ENCODE measurements at regions not wholly inside any gene's neighbourhood (a gene's known extent, or its start where the extent isn't known, plus 50 kb on each side); places are given as distances from the start of the nearest gene placed in this dataset.

DNA sequence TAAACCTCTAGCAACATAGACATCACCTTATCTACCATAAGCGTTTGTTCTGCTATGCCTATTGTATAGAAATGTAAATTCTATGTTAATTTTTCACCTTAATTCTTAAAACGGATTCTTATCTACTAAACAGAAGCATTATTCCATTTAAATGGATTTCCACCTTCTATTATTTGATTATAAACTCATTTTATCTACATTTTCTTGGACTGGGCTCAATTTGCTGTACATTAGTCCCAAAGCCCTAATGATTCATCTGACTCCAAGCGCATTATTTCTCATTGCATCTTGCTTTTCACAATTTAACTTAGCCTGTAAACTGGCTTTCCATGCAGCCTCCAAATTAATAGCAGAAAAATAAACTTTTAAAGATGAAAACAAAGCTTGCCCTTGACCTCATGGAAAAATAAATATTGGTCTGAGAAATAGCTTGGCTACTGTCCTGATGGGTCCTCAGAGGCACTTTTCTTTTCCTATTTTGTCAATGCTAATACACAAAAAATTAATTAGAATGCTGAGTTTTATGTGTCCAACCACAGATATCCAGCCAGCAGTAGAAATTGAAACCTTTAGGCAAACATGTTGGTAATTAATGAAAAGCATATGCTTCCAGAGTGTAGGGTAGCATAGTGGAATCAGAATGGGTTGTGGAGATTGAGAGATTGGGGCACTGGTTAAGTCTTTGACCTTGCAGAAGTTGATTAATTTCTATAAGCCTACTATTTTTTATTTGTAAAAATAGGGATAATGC is 81.4 kb upstream of the CFAP20DC start:
- ATAC-seq = no peak
- TF ChIP-seq, protein P1, sequence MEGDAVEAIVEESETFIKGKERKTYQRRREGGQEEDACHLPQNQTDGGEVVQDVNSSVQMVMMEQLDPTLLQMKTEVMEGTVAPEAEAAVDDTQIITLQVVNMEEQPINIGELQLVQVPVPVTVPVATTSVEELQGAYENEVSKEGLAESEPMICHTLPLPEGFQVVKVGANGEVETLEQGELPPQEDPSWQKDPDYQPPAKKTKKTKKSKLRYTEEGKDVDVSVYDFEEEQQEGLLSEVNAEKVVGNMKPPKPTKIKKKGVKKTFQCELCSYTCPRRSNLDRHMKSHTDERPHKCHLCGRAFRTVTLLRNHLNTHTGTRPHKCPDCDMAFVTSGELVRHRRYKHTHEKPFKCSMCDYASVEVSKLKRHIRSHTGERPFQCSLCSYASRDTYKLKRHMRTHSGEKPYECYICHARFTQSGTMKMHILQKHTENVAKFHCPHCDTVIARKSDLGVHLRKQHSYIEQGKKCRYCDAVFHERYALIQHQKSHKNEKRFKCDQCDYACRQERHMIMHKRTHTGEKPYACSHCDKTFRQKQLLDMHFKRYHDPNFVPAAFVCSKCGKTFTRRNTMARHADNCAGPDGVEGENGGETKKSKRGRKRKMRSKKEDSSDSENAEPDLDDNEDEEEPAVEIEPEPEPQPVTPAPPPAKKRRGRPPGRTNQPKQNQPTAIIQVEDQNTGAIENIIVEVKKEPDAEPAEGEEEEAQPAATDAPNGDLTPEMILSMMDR (IDR thresholded peaks at IDR 0.05) = no peak
- intact Hi-C loops (cut with micrococcal nuclease) = no loop called here
- no peak overlapping the region for H3K27ac Mint-ChIP-seq
- H3K9me3 Mint-ChIP-seq = no peaks in the 10 kb centered on the region
- H3K4me1 Mint-ChIP-seq = no peaks in the 10 kb centered on the region
- no peaks in the 10 kb centered on the region for H3K9me3 ChIP-seq (ENCODE audit: control insufficient read depth, insufficient read depth, low read length)
- H3K27ac ChIP-seq (ENCODE audit: low read length) = no peak overlapping the region
- no peak overlapping the region for H3K4me3 Mint-ChIP-seq
- no peaks in the 10 kb centered on the region for H3K36me3 ChIP-seq (ENCODE audit: control insufficient read depth, insufficient read depth, low read length)
- no peaks in the 10 kb centered on the region for H3K27me3 Mint-ChIP-seq (ENCODE audit: low read depth in 2 of 2)
- no peak for DNase-seq
- no peaks in the 10 kb centered on the region for H3K4me1 ChIP-seq (ENCODE audit: control insufficient read depth, insufficient read depth, low read length)
- H3K4me3 ChIP-seq (ENCODE audit: low read length) = no peak overlapping the region
- no peaks in the 10 kb centered on the region for H3K36me3 Mint-ChIP-seq
- H3K27me3 ChIP-seq (ENCODE audit: control insufficient read depth, insufficient read depth, low read length) = no peaks in the 10 kb centered on the region
- 90% methylated on average over 2 of the region's 3 CpGs for WGBS (ENCODE audit: insufficient coverage)

DNA sequence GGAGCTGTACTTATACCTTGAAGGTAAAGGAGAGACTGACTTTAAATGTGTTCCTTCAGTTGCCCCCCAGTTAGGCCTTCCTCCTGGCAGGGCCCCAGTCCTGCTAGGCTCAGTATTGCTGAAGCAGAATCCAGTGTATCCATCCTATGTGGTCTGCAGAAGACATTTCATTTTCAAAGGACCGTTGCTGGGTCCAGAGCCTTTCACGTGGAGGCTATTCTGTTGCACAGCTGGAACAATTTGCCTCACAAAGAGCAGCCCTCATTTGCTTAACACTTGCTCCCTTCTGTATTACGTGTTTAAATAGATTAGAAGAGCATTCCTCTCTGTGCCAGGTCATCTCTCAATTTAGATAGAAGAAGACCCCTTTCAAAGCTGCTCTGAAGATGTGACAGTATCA is 78.9 kb upstream of the CFAP20DC start:
- no peaks in the 10 kb centered on the region for H3K4me1 Mint-ChIP-seq
- 86% methylated on average over 3 of the region's 3 CpGs for WGBS (ENCODE audit: insufficient coverage)
- H3K27ac Mint-ChIP-seq = no peak overlapping the region

DNA sequence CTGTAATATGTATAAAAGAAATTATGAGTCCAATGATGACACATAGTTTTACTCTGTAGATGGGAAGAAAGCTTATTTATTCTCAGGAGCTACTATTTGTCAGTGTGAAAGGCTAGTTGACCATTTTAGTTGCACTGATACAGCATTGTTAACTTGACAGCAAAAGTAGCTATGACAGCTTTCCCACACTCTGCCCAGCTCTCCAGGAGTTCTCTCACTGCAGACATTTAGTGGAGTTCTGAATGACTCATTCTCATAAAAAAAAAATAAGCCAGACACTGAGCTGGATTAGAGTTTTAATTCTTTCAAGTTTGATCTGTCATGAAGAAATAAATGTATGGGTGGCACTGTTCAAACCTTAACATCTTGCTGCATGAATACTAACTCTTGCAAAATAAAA is 77.2 kb upstream of the CFAP20DC start:
- no peak overlapping the region for H3K4me3 ChIP-seq (ENCODE audit: low read length)
- no peak overlapping the region for H3K27ac Mint-ChIP-seq
- no peaks in the 10 kb centered on the region for H3K4me1 Mint-ChIP-seq
- H3K4me1 ChIP-seq (ENCODE audit: control insufficient read depth, insufficient read depth, low read length) = no peaks in the 10 kb centered on the region
- no peaks in the 10 kb centered on the region for H3K27me3 ChIP-seq (ENCODE audit: control insufficient read depth, insufficient read depth, low read length)
- no peaks in the 10 kb centered on the region for H3K9me3 Mint-ChIP-seq
- no peaks in the 10 kb centered on the region for H3K9me3 ChIP-seq (ENCODE audit: control insufficient read depth, insufficient read depth, low read length)
- H3K27me3 Mint-ChIP-seq (ENCODE audit: low read depth in 2 of 2) = no peaks in the 10 kb centered on the region
- H3K36me3 ChIP-seq (ENCODE audit: control insufficient read depth, insufficient read depth, low read length) = no peaks in the 10 kb centered on the region
- no peak for DNase-seq
- TF ChIP-seq, protein P1 (IDR thresholded peaks at IDR 0.05) = no peak
- intact Hi-C loops (cut with micrococcal nuclease) = no loop called here
- no peaks in the 10 kb centered on the region for H3K36me3 Mint-ChIP-seq
- ATAC-seq = no peak
- H3K27ac ChIP-seq (ENCODE audit: low read length) = no peak overlapping the region
- no peak overlapping the region for H3K4me3 Mint-ChIP-seq

More for the DNA sequence above, 78.9 kb upstream of the CFAP20DC start:
- Histone ChIP-seq H3K4me3 (ENCODE audit: low read length) (no peak overlapping the region), H3K27ac (ENCODE audit: low read length) (no peak overlapping the region), H3K4me1 (ENCODE audit: control insufficient read depth, insufficient read depth, low read length) (no peaks in the 10 kb centered on the region), H3K9me3 (ENCODE audit: control insufficient read depth, insufficient read depth, low read length) (no peaks in the 10 kb centered on the region), H3K27me3 (ENCODE audit: control insufficient read depth, insufficient read depth, low read length) (no peaks in the 10 kb centered on the region), H3K36me3 (ENCODE audit: control insufficient read depth, insufficient read depth, low read length) (no peaks in the 10 kb centered on the region)
- DNase-seq (no peak), ATAC-seq (no peak)
- TF ChIP-seq, protein P1 (IDR thresholded peaks at IDR 0.05) = no peak
- Mint-ChIP-seq H3K4me3 (no peak overlapping the region), H3K27me3 (ENCODE audit: low read depth in 2 of 2) (no peaks in the 10 kb centered on the region), H3K36me3 (no peaks in the 10 kb centered on the region), H3K9me3 (no peaks in the 10 kb centered on the region)
- intact Hi-C loops (cut with micrococcal nuclease) = no loop called here

DNA sequence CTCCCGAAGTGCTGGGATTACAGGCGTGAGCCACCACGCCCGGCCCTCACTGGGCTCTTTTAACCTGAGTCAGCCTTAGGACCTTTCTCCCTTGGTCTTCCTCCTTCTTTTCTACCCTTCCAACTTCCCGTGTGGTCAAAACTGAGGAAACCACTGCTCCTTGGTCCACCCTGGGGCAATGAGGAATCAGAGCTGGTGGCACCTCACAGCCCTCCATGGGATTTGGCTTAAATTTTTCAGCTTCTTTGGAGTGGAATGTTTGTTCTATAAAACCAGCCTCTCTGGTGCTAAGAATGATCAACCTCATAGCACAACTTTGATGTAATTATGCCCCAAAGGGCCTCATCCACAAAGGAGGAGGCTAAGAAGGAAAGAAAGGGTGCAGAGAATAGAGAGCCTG is 76.6 kb upstream of the CFAP20DC start:
- Mint-ChIP-seq H3K9me3 (no peaks in the 10 kb centered on the region), H3K27me3 (ENCODE audit: low read depth in 2 of 2) (no peaks in the 10 kb centered on the region), H3K27ac (no peak overlapping the region), H3K4me3 (no peak overlapping the region), H3K4me1 (no peaks in the 10 kb centered on the region), H3K36me3 (no peaks in the 10 kb centered on the region)
- Histone ChIP-seq H3K36me3 (ENCODE audit: control insufficient read depth, insufficient read depth, low read length) (no peaks in the 10 kb centered on the region), H3K27ac (ENCODE audit: low read length) (no peak overlapping the region), H3K27me3 (ENCODE audit: control insufficient read depth, insufficient read depth, low read length) (no peaks in the 10 kb centered on the region), H3K4me1 (ENCODE audit: control insufficient read depth, insufficient read depth, low read length) (no peaks in the 10 kb centered on the region), H3K4me3 (ENCODE audit: low read length) (no peak overlapping the region), H3K9me3 (ENCODE audit: control insufficient read depth, insufficient read depth, low read length) (no peaks in the 10 kb centered on the region)
- 95% methylated on average over 5 of the region's 5 CpGs for WGBS (ENCODE audit: insufficient coverage)
- ATAC-seq (no peak), DNase-seq (no peak)
- intact Hi-C loops (cut with micrococcal nuclease) = no loop called here
- TF ChIP-seq, protein P1 (IDR thresholded peaks at IDR 0.05) = no peak
